Upper lobe of right lung (tissue), 1 donor: ENCODE measurements at regions not wholly inside any gene's neighbourhood (a gene's known extent, or its start where the extent isn't known, plus 50 kb on each side); places are given as distances from the start of the nearest gene placed in this dataset.

Experiments
- ATAC-seq: fragments of 200-7000 bp; cut with Tn5 transposase; one replicate; pipeline ENCODE4 v1.9.1; 2020; ENCODE audit warnings: mild to moderate bottlenecking, moderate library complexity
- DNase-seq: peaks from one replicate; pipeline ENCODE4 v3.0.0-alpha.2; 2020
- H3K27ac ChIP-seq: fragments of 200-600 bp; one replicate; pipeline ENCODE4 v1.8.0; 2022
- H3K27me3 ChIP-seq: fragments of 200-600 bp; one replicate; pipeline ENCODE4 v1.8.0; 2022; ENCODE audit warnings: mild to moderate bottlenecking
- H3K36me3 ChIP-seq: fragments of 200-600 bp; one replicate; pipeline ENCODE4 v1.8.0; 2022
- H3K4me1 ChIP-seq: fragments of 200-600 bp; one replicate; pipeline ENCODE4 v1.8.0; 2022
- H3K4me3 ChIP-seq: fragments of 200-600 bp; one replicate; pipeline ENCODE4 v1.8.0; 2022; ENCODE audit warnings: mild to moderate bottlenecking
- H3K9me3 ChIP-seq: fragments of 200-600 bp; one replicate; pipeline ENCODE4 v1.8.0; 2022
- intact Hi-C: fragments of 100-400 bp; cut with DNase I; formaldehyde crosslinking; loops from one replicate; pipeline ENCODE4 v1.11.0; 2022
- TF ChIP-seq, protein P1 (sequence below): fragments of 200-600 bp; IDR thresholded peaks from one replicate; pipeline ENCODE4 v1.8.0; 2022; ENCODE audit warnings: antibody characterized with exemption
- donor health status: DM: no; HTN: yes; CAD: no; lungs with severe emphysema.

DNA sequence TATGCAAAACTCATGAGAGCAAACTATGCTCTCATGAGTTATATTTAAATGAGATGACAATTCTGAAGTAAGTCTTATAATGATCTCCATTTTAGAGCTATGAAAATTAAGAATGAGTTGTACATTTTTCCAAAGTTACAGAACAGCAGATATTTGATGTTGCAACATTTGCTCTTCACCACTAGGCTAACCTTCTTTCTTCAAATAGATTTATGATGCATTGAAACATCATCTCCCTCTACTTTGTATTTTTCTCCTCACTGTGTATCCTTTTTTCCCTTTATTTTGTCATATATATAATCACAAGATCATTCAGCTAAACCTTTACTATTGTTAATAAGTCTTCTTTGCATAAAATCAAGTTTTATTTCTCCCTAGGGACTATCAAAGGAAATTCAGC, 497.7 kb upstream of the TYRP1 start:
- Histone ChIP-seq H3K4me3 (no peak overlapping the region), H3K27ac (no peak overlapping the region), H3K36me3 (no peaks in the 10 kb centered on the region), H3K9me3 (no peaks in the 10 kb centered on the region), H3K4me1 (no peaks in the 10 kb centered on the region), H3K27me3 (no peaks in the 10 kb centered on the region)
- TF ChIP-seq, protein P1, sequence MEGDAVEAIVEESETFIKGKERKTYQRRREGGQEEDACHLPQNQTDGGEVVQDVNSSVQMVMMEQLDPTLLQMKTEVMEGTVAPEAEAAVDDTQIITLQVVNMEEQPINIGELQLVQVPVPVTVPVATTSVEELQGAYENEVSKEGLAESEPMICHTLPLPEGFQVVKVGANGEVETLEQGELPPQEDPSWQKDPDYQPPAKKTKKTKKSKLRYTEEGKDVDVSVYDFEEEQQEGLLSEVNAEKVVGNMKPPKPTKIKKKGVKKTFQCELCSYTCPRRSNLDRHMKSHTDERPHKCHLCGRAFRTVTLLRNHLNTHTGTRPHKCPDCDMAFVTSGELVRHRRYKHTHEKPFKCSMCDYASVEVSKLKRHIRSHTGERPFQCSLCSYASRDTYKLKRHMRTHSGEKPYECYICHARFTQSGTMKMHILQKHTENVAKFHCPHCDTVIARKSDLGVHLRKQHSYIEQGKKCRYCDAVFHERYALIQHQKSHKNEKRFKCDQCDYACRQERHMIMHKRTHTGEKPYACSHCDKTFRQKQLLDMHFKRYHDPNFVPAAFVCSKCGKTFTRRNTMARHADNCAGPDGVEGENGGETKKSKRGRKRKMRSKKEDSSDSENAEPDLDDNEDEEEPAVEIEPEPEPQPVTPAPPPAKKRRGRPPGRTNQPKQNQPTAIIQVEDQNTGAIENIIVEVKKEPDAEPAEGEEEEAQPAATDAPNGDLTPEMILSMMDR: no peak
- DNase-seq: no peak
- intact Hi-C loops: no loop called here
- ATAC-seq: no peak

DNA sequence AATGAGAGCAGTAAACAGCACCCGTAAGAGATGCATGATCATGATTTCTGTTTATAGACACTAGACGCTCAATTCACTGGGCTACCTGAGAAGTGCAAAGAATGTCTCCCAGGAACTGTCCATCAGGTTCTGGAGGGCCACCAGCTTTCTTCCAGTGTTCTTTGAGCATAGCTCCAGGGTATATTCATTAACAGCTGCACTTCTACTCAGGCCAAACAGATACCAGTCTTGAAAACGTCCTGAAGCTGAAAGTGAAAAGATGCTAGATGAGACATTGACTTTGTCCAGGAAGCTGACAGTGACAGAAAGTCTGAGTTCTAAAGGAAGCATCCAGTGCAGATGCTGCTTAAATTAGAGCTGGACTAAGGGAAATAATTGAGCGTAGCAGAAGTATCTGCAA, 488.7 kb upstream of the TYRP1 start:
- intact Hi-C loops: no loop called here
- DNase-seq (no peak), ATAC-seq (no peak)
- Histone ChIP-seq H3K4me3 (no peak overlapping the region), H3K4me1 (no peaks in the 10 kb centered on the region), H3K27ac (no peak overlapping the region), H3K9me3 (no peaks in the 10 kb centered on the region), H3K36me3 (no peaks in the 10 kb centered on the region), H3K27me3 (no peaks in the 10 kb centered on the region)
- TF ChIP-seq, protein P1: no peak

DNA sequence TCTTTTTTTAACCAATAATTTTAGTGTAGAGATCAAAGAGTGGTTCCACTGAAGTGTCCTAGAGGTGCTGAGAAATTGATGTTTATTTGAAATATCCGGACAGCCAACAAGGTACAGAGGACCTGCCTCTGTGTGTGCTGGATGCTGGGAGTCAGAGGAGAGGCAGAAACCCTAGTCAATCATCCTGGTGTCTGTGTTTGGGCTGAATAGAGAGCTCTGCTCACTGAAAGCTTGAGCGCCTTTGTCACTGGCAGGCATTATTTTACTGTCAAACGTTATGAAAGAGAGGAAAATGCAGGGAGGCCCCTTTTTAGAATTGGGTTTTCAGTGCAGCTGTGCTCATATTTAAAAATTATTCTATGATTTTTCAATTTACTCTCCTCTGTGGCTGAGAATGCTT, 480.3 kb upstream of the TYRP1 start:
- intact Hi-C loops: no loop called here
- H3K27ac ChIP-seq: no peak overlapping the region
- ATAC-seq: no peak

DNA sequence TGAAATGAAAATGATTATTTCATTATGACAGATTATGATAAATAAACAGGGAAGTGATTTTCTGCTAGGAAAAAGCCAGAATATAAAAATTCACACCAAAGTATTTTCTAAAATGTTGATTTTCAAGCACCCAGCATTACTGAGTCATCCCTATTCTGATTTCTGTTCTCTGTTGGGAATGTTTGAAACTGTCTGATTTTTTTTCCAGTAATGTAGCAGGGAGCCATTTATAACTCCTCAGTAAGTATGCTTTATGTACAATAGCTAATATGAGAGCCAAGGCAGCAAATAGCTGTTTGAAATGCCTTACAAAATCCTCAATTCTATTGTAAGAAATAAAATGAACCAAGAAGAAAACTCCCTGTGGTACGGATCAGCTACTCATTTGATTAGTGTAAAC, 471.7 kb upstream of the TYRP1 start:
- H3K4me1 ChIP-seq: no peaks in the 10 kb centered on the region
- DNase-seq (no peak), ATAC-seq (no peak)
- no peak overlapping the region for H3K4me3 ChIP-seq
- no peaks in the 10 kb centered on the region for H3K27me3 ChIP-seq
- H3K9me3 ChIP-seq: no peaks in the 10 kb centered on the region
- intact Hi-C loops: no loop called here
- H3K27ac ChIP-seq: no peak overlapping the region
- no peaks in the 10 kb centered on the region for H3K36me3 ChIP-seq
- TF ChIP-seq, protein P1: no peak

More for the DNA sequence above, 480.3 kb upstream of the TYRP1 start:
- no peak for DNase-seq
- Histone ChIP-seq H3K9me3 (no peaks in the 10 kb centered on the region), H3K4me3 (no peak overlapping the region), H3K4me1 (no peaks in the 10 kb centered on the region), H3K27me3 (no peaks in the 10 kb centered on the region), H3K36me3 (no peaks in the 10 kb centered on the region)
- TF ChIP-seq, protein P1: no peak

DNA sequence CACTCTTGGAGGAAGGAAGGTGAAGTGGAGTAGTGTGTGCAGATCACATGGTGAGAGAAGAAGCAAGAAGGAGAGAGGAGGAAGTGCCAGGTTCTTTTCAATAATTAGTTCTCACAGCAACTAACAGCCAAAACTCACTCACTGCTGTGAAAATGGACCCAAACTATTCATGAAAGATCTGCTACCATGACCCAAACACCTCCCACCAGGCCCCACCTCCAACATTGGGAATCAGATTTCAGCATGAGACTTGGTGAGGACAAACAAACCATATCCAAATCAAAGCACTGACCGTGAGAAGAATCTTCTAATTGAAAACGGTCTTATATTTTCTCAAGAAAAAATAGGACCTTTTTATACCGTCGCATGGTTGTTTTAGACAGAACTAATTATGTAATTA, 468.7 kb upstream of the TYRP1 start:
- no peak overlapping the region for H3K4me3 ChIP-seq
- no peaks in the 10 kb centered on the region for H3K36me3 ChIP-seq
- H3K27ac ChIP-seq: no peak overlapping the region
- H3K9me3 ChIP-seq: no peaks in the 10 kb centered on the region
- no peaks in the 10 kb centered on the region for H3K4me1 ChIP-seq
- no peaks in the 10 kb centered on the region for H3K27me3 ChIP-seq
- TF ChIP-seq, protein P1: no peak
- ATAC-seq: no peak
- DNase-seq: no peak
- intact Hi-C loops: no loop called here

DNA sequence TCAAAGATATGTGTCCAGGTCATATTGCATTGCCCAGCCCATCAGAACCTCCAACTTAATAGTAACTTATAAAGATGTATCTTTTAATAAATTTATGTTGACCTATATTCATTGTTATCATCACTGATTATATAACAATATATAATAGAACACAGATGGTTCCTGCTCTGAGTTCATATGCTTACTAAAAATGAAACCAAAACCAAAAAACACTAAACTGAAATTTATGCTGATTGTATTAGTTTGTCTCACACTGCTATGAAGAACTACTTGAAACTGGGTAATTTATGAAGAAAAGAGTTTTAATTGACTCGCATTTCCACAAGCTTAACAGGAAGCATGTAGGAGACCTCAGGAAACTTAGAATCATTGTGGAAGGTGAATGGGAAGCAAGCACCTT, 462.5 kb upstream of the TYRP1 start:
- H3K4me3 ChIP-seq: no peak overlapping the region
- H3K9me3 ChIP-seq: no peaks in the 10 kb centered on the region
- no peaks in the 10 kb centered on the region for H3K36me3 ChIP-seq
- H3K27me3 ChIP-seq: no peaks in the 10 kb centered on the region
- no peak for DNase-seq
- no peak overlapping the region for H3K27ac ChIP-seq
- no peak for ATAC-seq
- intact Hi-C loops: no loop called here
- TF ChIP-seq, protein P1: no peak
- H3K4me1 ChIP-seq: no peaks in the 10 kb centered on the region
